HT1080 (cell line): ENCODE measurements at regions not wholly inside any gene's neighbourhood (a gene's known extent, or its start where the extent isn't known, plus 50 kb on each side); places are given as distances from the start of the nearest gene placed in this dataset.

Experiments
- DNase-seq: peaks from one replicate; pipeline ENCODE4 v3.0.0-alpha.2; 2015; ENCODE audit warnings: low read depth

DNA sequence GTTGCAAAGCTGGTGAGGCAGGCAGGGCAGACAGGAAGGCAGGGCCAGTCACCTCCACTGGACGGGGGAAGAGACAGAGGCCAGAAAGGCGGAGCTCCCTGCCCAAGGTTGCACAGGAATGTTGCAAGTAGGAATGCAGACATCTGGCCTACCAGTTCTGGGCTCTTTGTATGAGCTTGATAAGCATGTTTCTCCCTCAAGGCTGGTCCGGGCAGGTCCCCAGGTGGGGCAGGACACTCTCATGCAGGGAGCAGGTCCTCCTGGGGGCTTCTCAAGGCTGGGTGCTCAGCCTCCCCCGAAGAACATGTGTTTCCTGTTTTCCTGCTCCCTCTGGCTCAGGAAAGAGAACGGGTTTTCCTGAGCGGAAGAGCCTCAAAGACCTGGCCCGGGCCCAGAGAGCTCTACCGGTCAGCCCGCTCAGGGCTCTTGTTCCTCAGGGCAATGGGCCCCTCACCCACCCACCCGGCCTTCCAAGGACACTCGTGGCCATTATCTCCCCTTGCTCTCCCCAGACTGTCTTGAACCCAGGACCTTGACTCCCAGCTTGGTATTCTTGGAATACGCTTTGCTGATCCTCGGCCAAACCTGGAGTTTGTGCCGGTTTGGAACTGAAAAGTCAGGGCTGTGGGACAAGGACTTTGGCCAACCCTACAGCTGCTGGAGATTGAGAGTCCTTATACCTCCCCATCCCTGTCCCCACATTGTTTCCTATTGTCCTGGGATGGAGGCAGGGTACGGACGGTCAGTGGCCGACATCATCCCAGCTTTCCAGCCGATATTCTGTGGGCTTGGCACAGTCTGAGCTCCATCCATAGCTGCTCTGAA lies 87.7 kb upstream of the HAAO start:
- no peak for DNase-seq

DNA sequence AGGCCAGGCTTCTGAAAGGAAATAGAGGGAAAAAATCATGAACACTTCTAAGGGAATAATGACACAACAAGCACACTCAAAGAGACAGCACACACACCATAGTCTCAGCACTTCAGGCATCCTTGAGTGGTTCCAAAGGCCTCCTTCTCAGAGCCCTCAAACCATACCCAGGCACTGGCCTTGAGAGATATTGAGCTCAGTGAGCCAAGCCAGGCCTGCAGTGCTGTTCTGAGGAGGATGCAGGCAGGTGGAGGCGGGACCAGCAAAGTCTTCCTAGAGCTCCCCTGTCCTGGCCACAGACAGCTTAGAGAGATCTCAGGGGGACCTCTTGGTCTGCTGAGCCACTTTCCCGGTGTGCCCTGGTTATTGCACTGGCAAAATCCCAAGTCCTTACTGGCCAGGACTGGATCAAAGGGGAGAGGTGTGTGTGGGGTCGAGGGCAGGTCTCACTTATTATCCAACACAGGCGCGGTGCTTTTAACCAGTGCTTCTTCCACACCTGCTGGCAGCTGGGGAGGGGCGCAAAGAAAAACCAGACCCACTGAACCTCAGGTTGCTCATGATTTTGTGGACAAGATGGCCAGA lies 86.8 kb upstream of the HAAO start:
- no peak for DNase-seq

DNA sequence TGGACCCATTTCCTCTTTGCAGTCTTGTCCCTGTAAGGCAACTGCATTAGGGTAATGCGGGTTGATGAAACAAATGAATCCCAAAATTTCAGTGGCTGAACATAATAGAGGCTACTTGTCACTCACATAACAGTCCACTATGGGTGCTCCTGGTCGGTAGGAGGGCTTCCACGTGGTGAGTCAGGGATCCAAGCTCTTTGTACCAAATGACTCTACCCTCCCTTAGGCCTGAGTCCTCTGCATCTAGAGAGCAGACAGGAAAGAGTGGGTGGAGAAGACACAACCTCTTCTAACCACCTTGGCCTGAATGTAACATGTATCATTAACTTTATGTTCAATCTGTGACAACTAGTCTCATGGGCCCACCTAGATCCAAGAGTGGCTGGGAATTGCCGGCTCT lies 86.2 kb upstream of the HAAO start:
- DNase-seq: no peak

DNA sequence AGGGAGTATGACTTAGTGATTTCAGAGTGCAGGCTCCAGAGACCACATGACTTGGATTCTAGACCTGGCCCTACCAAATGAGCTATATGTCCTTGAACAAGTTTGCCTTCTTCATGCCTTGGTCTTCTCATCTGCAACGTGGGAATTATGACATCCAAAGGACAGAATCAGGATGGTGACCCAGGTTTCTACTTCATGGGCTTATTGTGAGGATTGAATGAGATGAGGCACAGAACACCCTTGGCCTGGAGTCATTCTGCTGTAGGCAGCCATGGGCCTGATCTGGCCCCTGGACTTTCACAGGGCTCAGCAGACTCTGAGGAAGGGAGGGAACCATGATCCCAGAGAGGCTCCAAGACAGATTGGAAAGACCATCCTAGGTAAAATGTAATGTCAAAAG lies 85.6 kb upstream of the HAAO start:
- DNase-seq: no peak

DNA sequence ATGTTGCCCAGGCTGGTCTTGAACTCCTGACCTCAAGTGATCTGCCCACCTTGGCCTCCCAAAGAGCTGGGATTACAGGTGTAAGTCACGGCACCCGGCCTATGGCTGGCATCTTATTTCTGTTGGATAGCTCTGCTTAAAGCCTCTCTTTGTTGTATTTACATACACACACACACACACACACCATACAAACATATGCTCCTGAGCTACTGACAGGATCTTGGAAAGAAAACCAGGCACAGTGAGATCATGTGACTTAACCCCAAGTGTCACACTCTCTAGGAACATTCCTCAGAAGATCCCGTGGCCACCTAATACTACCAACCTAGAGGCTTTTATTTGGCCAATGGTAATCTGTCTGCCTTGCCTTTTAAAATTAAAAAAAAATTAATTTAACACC lies 85.1 kb upstream of the HAAO start:
- no peak for DNase-seq

DNA sequence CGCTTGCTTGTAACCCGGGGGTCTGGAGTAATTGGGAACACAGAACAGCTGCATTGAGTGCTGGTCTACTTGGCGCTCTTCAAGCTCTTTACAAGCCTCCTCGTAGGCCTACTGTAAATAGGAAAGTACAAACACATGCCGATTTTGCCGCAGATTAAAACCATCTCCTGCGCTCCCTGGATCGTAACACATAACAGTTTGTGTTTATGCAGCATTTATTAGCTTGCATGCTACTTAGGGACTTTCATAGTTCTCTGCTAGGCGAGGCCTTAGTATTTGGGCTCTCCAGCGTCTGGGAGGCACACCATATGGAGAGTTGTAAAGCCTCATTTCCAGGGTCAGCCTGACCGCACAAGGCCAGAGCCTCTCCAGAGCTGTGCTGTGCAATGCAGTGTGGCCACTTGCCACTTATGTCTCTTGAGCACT lies 84.0 kb upstream of the HAAO start:
- DNase-seq: no peak

DNA sequence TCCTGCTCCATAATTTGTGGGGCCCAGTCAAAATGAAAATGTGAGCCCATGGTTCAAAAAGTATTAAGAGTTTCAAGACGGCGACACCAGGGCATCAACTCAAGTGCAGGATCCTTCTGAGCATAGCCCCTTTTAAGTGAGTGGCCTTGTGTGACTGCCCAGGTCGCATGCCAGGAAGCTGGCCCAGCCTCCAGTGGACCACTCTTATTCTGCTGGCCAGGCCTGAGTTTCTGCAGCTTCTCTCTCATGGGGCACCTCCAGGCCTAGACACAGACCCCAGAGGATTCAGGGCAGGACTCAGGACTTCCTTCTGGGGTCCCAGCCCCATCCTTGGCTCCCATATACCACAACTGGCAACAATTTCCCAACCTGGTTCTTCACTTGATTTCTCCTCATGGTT lies 83.5 kb upstream of the HAAO start:
- DNase-seq: no peak

DNA sequence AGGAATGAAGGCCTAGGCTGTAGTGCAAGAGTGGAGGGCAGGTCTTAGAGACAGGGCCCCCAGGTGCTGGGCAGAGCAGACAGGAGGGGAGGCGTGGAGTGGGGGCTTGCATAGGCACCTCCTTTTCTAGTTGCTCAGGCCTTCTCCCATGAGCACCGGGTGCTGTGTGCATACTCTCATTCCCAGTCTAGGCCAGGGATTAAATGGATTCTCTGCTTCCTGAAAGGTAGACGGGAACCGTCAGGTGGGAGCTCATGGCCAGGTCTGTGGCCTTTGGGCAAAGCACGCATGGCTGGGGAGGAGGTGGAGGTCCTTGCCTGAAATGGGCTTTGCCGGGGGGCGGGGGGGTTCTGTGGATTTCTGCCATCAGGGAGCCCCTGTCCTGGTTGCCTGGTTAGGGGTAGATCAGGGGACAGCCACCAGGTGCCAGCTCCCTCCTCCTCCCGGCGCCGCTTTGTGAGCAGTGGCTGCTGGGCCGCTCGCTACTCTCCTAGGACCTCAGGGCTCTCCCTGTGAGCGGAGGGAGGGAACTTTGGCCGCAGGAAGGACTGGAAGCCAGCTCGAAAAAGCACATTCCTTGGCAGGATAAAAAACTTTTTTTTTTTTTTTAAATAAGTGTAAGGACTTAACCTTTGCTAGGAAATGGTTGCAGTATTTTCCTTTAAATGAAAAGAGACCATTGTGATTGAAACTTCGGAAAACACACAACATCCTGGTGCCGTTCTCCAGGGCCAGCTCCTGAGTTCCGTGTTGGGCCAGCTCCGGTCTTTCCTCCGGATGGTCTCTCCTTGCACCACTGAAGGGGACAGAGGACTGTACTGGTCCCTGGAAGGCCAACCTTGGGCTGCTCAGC lies 82.8 kb upstream of the HAAO start:
- no peak for DNase-seq

DNA sequence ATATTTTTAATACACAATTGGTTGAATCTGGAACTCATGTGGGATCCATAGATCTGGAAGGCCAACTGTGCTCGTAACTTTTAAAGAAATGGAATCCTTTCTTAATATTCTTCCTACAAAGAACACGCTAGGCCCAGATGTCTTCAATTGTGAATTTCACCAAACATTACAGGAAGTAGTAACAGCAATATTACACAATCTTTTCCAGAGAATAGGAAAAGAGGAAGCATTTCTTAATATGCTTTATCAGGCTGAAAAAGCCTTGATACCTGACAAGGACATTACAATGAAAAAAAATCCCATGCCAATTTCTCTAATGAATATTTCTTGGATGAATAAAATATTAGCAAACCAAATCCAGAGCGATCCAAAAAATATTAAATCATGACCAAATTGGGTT lies 80.3 kb upstream of the HAAO start:
- DNase-seq: no peak

DNA sequence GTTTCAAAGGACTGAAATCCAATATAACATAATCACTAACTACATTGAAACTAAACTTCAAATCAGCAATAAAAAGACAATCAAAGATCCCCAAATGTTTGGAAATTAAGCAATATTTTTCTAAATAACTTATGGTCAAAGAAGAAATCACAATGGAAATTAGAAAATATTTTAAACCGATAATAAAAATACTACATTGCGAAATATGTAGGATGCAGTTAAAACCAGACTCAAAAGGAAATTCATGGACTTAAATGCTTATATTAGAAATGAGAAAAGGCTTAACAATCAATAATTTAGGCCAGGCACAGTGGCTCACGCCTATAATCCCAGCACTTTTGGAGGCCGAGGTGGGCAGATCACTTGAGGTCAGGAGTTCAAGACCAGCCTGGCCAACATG lies 79.0 kb upstream of the HAAO start:
- DNase-seq: no peak

DNA sequence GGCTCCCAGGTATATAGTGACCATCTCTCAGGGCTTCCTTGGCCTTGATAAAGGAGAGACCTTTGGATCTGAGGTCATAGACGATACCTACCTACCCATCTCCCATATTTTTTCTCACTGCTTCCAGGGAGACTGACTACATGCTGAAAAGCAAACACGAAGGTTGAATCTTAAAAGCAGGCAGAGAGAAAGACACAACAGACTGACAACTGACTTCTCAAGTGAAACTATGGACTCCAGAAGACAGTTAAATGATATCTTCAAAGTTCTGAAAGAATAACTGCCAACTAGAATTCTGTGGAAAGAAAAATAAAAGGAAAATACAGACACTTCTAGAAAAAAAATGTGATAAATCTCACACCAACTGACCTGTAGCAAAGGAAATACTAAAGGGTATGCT lies 76.5 kb upstream of the HAAO start:
- no peak for DNase-seq

DNA sequence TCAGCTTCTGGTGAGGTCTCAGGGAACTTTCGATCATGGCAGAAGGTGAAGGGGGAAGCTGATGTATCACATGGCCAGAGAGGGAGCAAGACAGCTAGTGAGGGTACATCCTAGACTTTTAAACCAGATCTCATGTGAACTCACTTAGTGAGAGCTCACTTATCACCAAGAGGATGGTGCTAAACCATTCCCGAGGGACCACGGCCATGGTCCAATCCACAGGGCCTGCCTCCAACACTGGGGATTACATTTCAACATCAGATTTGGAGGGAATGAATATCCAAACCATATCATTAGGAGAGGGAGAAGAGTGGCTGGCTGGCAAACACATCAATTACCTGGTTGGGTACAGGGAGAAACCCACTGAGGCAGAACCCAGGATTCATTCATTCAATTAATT lies 75.7 kb upstream of the HAAO start:
- no peak for DNase-seq

DNA sequence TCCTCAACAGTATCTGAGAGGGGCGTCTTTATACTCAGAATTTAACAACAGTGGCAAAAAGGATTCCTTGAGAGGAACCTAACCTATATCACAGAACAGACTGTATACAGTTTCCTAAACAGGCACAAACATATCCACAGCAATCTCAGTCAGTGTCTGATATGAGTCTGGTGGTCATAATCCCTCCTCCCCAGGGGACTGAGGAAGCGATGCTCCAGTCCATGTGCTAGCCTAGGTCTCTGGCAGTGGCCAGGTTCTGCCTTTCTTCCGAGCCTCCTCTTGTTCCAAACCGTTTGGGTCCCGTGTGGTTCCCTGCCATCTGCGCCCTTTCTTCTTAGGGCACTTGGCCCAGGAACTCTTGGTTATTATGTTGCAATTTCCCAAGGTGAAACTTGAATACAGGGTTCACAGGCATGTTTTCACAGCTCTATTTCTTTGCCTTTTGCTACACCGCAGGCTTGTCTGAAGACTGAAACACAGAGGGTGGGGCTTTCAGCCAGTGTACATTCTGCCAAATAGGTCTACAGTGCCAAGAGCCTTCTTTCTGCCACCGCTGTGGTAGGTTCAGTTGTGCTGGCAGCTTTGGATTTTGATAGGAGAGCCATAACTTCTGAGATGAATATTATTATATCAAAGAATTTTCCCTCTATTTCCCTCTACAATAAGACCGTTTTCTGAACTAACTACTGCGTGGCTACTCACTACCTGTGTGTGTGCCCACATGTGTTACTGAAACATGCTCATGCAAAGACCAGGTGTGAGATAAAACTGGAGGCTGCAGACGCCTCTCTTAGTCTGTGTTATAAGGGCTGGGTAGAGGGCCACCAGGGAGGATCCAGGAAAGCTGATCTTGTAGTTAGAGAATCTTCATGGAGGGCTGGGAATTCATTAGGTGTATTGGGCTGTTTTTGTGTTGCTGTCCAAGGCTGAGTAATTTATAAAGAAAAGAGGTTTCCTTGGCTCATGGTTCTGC lies 75.0 kb upstream of the HAAO start:
- DNase-seq: no peak

DNA sequence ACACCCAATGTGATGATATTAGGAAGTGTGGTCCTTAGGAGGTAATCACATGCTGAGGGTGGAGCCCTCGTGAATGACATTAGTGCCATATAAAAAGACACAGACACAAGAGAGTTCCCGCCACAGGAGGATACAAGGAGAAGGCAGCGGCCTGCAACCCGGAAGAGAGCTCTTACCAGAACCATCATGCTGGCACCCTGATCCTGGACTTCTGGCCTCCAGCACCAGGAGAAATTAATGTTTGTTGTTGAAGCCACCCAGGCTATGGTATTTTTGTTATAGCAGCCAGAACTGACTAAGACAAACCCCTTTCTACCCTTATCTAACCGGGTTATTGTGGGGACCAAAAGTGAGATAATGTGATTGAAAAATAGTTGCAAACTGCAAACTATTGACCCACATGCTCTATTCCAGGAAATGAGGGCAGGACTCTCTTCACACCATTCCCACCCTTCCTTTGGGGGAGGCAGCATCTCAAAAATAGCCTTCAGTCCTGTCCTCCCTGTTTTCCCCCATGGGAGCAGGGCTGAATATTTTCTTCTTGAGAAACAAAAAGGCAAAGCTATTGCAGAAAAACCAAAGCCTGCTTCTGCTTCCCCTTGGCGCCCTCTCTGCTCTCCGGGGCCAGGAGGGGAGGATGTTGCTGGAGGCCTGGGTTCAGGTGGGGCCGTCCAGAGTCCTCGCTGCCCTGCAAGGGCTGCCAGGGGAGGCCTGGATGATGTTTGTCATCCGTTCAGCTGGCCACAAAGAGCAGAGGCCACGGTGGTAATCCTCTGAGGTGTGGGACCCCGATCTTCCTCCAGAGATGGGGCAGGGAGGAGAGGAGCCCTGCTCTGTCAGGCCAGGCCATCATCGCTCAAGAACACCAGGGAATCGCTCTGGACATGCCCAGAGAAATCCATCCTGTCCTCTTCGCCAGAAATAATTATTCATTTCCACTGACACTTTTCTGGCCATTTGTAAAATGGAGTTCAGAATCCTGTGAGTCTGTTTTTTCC lies 73.8 kb upstream of the HAAO start:
- DNase-seq: no peak

DNA sequence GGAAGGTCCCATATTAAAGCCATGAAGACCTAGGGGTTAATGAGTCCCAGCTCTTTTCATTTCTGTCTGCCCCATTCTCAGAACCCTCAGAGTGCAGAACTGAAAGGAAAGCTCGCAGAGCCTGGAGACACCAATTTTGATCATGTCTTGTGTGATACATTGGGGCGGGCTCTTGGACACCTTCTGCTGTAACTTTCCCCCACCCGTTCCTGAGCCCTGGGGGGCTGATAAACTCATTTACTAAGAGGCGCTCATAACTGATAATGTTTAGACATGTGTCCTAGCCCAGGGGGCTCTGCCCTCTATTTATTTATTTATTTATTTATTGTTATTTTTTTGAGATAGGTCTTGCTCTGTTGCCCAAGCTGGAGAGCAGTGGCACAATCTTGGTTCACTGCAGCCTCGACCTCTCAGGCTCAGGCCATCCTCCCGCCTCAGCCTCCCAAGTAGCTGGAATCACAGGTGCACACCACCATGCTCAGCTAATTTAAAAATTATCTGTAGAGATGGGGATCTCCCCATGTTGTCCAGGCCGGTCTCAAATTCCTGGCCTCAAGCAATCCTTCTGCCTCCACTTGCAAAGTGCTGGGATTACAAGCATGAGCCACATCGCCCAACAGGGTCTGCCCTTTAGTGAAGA lies 72.4 kb upstream of the HAAO start:
- DNase-seq: no peak

DNA sequence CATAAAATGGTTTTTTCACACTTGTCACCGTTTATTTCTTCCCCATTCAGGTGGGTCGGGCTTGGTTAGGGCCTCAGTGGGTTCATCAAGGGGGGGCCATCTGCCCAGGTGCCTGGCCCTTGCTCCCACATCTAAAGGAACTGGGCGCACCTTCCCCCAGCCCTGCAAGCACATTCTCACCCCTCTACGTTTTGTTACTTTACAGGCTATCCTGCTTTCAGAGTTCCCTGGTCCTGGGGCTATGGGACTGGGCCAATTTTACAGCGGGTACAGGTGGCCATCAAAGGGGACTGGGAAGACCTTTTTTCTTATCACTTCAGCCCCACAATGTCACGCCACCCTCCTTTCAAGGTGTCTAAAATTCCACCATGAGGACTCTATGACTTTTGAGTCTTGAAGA lies 71.8 kb upstream of the HAAO start:
- DNase-seq: no peak

DNA sequence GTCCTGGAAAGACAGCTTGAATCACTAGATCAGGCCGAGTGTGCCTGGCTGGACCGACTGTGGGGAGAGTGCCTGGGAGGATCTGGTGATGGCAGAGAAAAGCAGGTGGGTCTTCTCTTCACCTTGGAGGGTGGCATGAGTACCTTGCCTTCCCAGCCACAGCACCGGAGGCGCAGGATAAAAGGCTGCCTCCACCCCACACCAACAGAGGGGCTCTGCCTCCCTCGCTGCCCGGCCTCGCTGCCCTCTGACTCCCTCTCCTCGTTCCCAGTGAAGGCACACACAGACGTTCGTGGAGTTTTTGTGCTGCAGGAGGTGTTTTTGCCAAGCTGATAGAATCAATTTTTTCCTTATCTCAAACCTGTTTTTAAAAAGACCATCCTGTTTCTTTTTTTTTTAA lies 71.4 kb upstream of the HAAO start:
- DNase-seq: no peak

DNA sequence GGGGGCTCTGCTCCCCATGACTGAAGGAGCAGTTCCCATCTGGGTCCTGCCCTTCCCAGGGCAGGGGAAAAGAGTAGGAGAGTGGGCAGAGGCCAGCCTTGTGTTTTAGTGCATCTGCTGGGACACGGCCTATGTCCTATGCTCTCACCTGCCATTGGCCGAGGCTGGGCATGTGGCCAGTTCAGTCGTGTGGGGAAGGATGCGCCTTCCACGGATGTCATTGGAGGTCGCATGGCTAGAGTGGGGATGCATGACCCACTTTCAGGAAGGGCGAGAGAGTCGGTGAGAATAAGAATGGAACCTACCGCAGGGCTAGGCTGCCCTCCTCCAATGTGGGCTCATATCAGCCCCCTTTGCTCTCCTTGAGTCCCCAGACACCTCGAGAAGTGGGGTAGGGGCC lies 70.9 kb upstream of the HAAO start:
- DNase-seq: no peak

DNA sequence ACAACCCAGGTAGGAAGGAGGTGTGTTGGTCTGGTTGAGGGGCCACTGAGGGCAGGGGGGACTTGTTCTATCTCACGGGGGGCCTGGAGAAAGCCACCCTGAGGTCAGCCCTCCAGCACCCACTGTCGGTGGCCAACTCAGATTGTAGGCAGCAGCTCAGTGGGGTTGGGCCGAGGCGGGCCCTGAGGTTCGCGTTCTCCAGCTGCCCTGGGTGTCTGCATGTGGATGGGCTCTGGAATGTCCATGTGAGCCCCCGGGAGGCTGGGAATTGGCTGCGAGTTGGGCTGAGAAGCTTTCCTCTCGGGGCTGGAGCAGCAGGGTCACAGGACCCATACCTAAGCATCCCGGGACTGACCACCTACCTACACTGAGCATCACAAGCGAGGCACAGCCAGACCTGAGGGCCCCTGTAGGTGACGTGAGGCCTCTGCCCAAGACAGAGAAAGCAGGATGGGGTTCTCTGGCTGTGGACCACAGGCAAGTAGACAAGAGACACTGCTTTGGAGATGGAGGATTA lies 70.3 kb upstream of the HAAO start:
- no peak for DNase-seq
